CD1c-positive myeloid dendritic cell (primary cell): ENCODE measurements at regions not wholly inside any gene's neighbourhood (a gene's known extent, or its start where the extent isn't known, plus 50 kb on each side); places are given as distances from the start of the nearest gene placed in this dataset.
A peak's percentile ranks its signal among the peaks of the same experiment; 100 is the strongest.
"Not testable (repeated sequence)": the region's sequence is repeated elsewhere in the genome, so short reads cannot be mapped to it uniquely, and the experiment has no call there.

Experiments
- DNase-seq: peaks from one replicate; pipeline ENCODE4 v3.0.0-alpha.2; 2016; ENCODE audit errors: extremely low spot score

DNA sequence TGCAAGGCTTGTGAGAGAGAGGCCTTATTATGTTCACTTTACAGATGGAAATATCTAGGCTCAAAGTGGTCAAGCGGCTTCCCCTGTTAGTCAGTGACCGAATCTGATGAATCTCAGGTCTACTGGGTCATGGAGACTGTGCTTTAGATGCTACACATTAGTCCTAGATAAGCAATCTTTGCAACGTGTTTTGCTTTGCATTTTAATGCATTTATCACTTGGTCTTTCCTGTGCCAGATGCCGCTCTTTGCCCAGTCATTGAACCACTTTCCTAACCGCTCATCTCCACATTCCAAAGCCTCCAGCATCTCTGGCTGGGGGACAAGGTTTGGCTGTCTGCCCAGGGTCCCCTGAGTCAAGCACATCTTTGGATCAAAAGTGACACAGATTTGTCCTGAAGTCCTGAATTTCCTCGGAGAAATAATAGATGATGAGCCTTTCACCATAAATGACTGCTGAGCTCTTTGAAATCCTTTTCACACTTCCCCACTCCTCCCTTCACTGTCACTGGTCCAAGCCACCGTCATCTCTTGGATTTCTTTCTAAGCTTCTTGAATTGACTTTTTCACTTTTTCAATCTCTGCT lies 96.0 kb upstream of the USP24 start:
- no peak for DNase-seq

DNA sequence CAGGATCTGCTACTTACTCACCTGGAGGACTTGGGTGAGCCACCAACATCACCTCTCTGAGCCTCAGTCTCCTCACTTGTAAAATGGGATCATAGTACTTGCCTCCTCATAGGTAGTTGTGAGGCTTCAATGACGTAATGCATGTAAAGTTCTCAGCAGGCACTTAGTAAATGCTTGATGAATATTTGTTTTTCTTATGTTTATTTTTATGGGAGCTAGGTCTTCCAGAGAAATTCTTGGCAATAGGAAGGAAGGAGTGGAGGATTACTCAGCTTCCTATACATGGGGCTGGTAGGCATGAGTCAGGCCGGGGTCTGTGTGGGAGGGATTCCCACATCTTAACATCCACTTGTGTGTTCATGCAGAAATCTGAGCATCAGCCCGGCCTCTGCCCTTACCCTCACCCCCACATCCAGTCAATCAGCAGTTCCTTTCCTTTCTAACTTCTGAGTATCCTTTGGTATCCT lies 95.4 kb upstream of the USP24 start:
- peak; percentile 79 for DNase-seq

DNA sequence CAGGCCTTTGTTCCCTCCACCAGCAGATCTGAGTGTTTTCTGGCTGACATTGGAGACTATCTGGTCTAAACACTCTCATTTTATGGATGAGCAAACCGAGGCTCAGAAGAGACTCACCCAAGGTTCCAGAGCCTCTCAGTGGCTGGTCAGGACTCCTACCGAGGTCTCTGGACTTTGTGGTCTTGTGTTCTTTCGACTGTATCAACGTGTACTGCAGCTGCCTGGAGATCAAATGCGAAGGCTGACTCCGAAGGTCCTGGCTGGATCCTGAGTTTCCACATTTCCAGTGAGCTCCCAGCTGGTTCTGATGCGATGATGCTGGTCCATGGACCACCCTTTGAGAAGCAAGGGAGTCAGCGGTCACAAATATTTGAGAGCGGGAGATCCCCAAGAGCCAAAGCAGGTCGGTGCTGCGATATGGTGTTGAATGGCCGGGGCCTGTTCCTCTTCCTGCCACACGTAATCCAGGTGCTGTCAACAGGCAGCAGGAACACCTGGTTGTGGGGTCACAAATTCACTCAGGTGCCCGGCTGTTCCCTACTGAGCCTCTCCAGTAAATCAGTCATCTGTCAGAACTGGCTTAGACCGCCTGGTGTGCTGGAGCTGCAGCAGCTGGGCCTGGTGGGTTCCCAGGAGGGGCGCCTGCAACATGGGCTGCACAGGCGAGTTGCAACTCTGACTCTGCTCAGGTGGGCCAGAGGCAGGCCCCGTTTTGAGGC lies 94.8 kb upstream of the USP24 start:
- DNase-seq: no peak

GRCh38 chr1:55309053-55309452 lies 93.9 kb upstream of the USP24 start:
- DNase-seq: peak; percentile 56

- no peak for DNase-seq
Measured at GRCh38 chr1:55305735-55306134, 90.6 kb upstream of the USP24 start.

DNA sequence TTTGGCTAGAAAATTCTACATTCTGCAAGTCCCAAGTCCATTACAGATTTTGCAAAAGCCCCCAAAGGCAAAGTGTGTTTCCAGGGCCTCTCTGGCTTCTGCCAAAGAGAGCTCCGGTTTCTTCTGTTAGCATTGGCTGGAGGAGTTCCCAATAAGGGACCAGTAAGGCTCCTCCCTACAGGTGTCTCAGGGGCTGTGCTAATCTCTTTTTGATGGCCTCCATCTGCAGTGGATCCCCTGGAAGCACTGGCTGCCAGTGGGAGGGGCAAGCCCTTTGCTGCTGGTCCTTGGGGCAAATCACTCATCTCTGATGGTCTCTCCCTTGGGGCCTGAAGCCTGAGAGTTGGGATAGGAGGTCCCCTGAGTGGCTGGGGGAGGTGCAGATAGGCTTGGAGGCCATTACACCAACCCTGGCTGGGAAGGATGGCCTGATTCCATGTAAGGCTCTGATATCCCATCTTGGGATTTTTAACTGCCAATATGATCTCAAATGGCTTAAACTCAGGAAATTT lies 89.1 kb upstream of the USP24 start:
- DNase-seq: no peak

- DNase-seq: no peak
Measured at GRCh38 chr1:55302972-55303371, 87.8 kb upstream of the USP24 start.

- DNase-seq: no peak
Measured at GRCh38 chr1:55301912-55302311, 86.7 kb upstream of the USP24 start.

DNA sequence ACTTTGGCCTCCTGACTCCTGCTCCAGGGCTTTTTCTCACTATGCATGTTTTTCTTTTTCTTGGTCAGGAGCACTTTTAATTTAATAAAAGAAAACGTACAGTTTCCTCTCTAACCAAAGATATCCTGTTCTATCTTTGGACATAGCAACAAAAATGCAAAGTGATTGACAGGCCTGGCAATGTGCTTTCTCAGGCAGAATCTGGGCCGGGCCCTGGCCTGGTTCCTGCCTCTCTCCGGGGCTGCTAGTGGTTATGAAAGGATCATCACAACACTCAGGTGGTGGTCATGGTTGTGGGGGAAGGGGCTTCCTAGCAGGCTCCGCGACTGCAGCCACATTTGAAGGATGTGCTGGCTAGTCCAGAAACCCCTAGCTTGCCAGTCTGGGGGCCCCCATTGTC lies 85.8 kb upstream of the USP24 start:
- no peak for DNase-seq

- DNase-seq: no peak
Measured at GRCh38 chr1:55298167-55298894, 83.2 kb upstream of the USP24 start.

- DNase-seq: not testable (repeated sequence)
Measured at GRCh38 chr1:55296247-55296646, 81.1 kb upstream of the USP24 start.

GRCh38 chr1:55289614-55290013 lies 74.5 kb upstream of the USP24 start:
- no peak for DNase-seq

GRCh38 chr1:55289042-55289441 lies 73.9 kb upstream of the USP24 start:
- DNase-seq: no peak

GRCh38 chr1:55288245-55288644 lies 73.1 kb upstream of the USP24 start:
- no peak for DNase-seq

GRCh38 chr1:55287723-55288122 lies 72.6 kb upstream of the USP24 start:
- no peak for DNase-seq

DNA sequence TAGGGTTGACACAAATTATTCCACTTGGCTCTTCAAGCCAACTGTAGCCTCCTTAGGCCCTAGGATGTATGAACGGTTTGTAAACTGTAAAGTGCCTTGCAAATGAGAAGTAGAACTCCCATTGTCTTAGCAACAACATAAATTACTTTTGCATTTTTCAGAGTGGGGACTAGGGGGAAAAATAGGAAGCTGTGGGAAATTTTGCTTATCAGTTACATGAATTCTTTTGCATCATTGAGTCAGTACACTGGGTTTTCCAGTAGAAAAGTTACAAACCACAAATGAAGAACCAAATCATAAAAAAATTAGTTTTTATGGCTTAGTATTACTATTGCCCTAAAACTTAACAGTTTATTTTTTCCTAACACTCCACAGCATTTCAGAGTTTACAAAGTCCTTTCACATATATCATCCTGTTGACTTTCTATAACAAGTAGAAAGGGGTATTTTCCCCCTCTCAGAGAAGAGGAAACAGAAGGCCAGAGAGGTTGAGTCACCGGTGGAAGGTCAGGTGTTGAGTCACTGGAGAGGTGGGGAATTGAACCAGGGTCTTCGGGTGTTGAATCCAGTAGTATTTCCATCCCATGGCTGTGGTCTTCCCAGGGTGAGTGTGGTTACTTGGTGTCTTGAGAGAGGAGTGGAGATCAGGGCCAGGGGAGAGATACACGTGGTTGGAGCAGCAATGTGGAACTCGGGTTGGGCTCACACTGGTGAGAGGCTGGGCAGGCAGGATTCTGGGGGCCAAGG lies 71.9 kb upstream of the USP24 start:
- no peak for DNase-seq

DNA sequence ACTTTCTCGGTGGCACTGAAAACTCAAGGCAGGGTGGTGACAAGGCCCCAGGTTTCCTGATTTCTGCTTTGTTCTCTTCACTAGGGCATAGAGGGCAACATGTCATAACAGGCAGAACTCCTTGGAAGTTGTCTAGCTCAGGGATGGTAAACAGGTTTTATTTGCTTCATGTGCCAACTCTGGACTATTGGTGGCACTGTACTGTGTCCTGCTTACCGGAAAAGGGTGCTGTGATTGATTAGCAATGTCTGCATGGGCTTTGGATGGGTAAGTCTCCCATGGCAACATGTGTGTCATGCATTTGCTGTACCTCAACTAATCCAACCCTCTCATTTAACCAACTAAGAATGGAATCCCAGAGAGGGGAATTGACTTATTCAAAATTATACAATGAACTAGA lies 70.7 kb upstream of the USP24 start:
- DNase-seq: no peak

GRCh38 chr1:55284856-55285255 lies 69.7 kb upstream of the USP24 start:
- peak; percentile 55 for DNase-seq

DNA sequence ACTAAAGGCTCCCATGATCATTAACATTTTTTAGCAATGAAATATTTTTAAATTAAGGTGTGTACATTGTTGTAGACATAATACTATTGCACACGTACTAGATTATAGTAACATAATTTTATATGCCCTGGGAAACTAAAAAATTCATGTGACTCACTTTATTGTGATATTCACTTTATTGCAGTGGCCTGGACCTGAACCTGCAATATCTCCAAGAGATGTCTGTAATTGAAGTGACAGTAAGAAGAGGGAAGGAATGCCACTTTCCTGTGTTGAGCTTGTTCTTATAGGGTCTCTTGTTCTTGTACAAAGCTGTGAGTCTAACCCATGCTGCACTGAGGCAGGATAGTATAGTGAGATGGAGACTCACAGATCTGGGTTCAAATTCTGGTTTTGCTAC lies 66.9 kb upstream of the USP24 start:
- no peak for DNase-seq

- no peak for DNase-seq
Measured at GRCh38 chr1:55280731-55281130, 65.6 kb upstream of the USP24 start.

GRCh38 chr1:55279627-55280026 lies 64.5 kb upstream of the USP24 start:
- DNase-seq: no peak

DNA sequence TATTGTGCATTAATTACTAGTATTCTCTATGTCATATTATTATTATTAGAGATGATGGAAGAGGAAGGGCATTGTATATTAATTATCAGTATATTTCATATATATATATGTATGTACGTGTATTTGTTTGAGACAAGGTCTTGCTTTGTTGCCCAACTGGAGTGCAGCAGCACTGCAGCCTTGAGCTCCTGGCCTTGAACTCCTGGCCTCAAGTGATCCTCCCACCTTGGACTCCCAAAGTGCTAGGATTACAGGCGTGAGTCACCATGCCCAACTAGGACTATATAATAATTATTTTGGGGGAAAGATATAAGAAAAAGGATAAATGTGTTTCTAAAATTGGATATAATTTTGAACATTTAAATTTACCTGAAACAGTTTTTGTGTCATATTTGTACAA lies 63.2 kb upstream of the USP24 start:
- no peak for DNase-seq
